ENCODE measurements at regions not wholly inside any gene's neighbourhood (a gene's known extent, or its start where the extent isn't known, plus 50 kb on each side); places are given as distances from the start of the nearest gene placed in this dataset.

DNA sequence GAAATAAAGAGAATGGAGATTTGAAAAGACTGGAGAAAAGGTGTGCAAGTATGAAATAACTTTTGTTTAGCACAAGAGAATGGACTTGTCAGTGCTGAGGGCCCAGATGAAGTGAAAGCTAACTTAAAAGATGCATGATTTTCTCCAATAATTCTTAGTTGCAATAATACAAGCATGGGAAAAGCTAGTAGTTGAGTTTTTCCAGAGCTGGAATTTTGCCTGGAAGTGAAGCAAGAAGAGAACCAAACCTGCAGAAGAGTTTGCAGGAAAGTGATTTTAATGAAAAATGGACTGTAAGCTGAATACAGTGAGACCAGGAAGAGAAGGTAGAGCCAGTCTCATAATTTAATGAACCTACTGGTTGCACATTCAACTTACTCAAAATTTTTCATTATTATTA, 69.3 kb upstream of the FSCB start:
- TF ChIP-seq, protein P1, sequence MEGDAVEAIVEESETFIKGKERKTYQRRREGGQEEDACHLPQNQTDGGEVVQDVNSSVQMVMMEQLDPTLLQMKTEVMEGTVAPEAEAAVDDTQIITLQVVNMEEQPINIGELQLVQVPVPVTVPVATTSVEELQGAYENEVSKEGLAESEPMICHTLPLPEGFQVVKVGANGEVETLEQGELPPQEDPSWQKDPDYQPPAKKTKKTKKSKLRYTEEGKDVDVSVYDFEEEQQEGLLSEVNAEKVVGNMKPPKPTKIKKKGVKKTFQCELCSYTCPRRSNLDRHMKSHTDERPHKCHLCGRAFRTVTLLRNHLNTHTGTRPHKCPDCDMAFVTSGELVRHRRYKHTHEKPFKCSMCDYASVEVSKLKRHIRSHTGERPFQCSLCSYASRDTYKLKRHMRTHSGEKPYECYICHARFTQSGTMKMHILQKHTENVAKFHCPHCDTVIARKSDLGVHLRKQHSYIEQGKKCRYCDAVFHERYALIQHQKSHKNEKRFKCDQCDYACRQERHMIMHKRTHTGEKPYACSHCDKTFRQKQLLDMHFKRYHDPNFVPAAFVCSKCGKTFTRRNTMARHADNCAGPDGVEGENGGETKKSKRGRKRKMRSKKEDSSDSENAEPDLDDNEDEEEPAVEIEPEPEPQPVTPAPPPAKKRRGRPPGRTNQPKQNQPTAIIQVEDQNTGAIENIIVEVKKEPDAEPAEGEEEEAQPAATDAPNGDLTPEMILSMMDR (IDR thresholded peaks at IDR 0.05): no peak
- H3K27ac Mint-ChIP-seq: no peak overlapping the region
- no peak overlapping the region for H3K4me3 Mint-ChIP-seq
- DNase-seq: no peak
- H3K4me1 Mint-ChIP-seq: no peaks in the 10 kb centered on the region
- H3K27me3 Mint-ChIP-seq (ENCODE audit: low read depth, poor library complexity): no peaks in the 10 kb centered on the region
- no peaks in the 10 kb centered on the region for H3K36me3 Mint-ChIP-seq (ENCODE audit: low read depth)
- H3K9me3 Mint-ChIP-seq: peaks cover 29% of the 10 kb centered on the region

DNA sequence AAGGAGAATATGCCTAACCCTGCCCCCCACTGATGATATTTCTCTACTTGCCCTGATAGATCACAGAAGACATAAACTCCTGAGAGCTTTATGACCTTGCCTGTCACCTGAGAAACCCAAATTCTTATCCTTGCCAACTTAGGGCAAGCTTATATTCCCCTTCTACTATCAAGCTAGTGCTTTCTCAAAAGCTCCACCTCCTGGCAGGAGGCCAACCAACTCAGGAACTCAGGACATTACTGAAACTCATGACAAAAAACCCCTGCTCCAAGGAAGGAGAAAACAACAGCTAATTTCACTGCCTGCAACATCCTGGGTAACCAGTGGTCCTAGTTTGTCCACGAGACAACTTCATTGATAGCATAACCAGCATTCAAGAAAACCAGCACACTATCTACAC, 60.9 kb upstream of the FSCB start:
- peaks cover 6% of the 10 kb centered on the region for H3K27me3 Mint-ChIP-seq (ENCODE audit: low read depth, poor library complexity)
- no peak for DNase-seq
- no peak overlapping the region for H3K27ac Mint-ChIP-seq
- no peaks in the 10 kb centered on the region for H3K4me1 Mint-ChIP-seq
- H3K9me3 Mint-ChIP-seq: peaks cover 20% of the 10 kb centered on the region
- no peaks in the 10 kb centered on the region for H3K36me3 Mint-ChIP-seq (ENCODE audit: low read depth)
- no peak overlapping the region for H3K4me3 Mint-ChIP-seq
- TF ChIP-seq, protein P1 (IDR thresholded peaks at IDR 0.05): no peak

DNA sequence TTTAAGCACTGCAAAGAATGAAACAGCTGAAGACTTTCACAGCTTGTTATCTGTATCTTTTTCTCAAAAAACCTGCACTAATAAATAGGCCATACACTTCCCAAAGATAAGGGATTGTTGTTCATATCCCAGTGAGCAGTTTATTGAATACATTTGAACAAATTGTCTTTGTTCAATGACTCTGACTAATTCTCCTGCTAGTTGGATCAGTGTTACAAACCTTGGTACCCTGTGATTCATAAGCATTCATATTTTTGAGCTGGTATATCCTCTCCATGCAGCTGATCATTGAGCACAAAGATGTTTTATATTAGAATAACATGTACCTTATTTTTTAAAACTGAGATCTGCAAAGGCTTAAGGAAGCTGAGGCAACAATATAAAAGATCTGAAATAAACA, 58.9 kb upstream of the FSCB start:
- Mint-ChIP-seq H3K36me3 (ENCODE audit: low read depth) (no peaks in the 10 kb centered on the region), H3K4me1 (no peaks in the 10 kb centered on the region), H3K27me3 (ENCODE audit: low read depth, poor library complexity) (peaks cover 10% of the 10 kb centered on the region), H3K4me3 (no peak overlapping the region), H3K9me3 (peaks cover 9% of the 10 kb centered on the region), H3K27ac (no peak overlapping the region)
- no peak for DNase-seq
- TF ChIP-seq, protein P1 (IDR thresholded peaks at IDR 0.05): no peak

DNA sequence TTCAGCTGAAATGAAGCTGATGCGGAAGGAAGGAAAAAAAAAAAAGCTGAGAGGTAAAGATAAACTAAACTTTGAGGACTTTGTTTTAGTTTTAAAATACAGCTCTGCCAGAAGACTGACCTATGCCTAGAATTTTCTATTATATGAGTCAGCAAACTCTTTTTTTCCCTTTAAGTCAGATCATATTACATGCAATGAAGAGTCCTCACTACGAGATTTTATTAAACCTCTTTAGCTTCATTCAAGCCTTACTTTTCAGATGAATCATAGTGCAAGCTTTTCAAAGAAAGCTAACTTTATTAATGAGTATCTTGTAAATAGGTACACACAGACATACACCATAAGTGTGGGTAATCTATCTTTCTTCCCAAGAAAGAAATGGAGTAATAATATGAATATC, 57.8 kb upstream of the FSCB start:
- Mint-ChIP-seq H3K4me3 (no peak overlapping the region), H3K27me3 (ENCODE audit: low read depth, poor library complexity) (peaks cover 10% of the 10 kb centered on the region), H3K4me1 (no peaks in the 10 kb centered on the region), H3K27ac (no peak overlapping the region), H3K36me3 (ENCODE audit: low read depth) (no peaks in the 10 kb centered on the region), H3K9me3 (peaks cover 9% of the 10 kb centered on the region)
- TF ChIP-seq, protein P1 (IDR thresholded peaks at IDR 0.05): no peak
- DNase-seq: no peak

Measured in nephron progenitor cell (in vitro differentiated cells).